ENCODE measurements at regions not wholly inside any gene's neighbourhood (a gene's known extent, or its start where the extent isn't known, plus 50 kb on each side); places are given as distances from the start of the nearest gene placed in this dataset.

- H3K79me2 ChIP-seq (ENCODE audit: insufficient read depth, low read length), result no peaks in the 10 kb centered on the region
- H2AFZ ChIP-seq (ENCODE audit: low read depth, low read length, severe bottlenecking), result no peak overlapping the region
- H3K9me2 ChIP-seq (replicated peaks; ENCODE audit: insufficient read depth, low read length), result no peaks in the 10 kb centered on the region
- TF ChIP-seq EZH2phosphoT487 (conservative IDR thresholded peaks at IDR 0.05; ENCODE audit: low read length) (no peak), CTCF (IDR thresholded peaks at IDR 0.05; ENCODE audit: insufficient read depth, low read length, poor library complexity, severe bottlenecking) (no peak)
- no peak overlapping the region for H3K4me2 ChIP-seq (ENCODE audit: low read depth, low read length, poor library complexity, severe bottlenecking)
- no peak overlapping the region for H3K27ac ChIP-seq (ENCODE audit: low read depth, low read length)
- H3K9me3 ChIP-seq (ENCODE audit: insufficient read depth, low read length), result no peaks in the 10 kb centered on the region
- no peak overlapping the region for H3K4me3 ChIP-seq (ENCODE audit: insufficient read depth, low read length, poor library complexity, severe bottlenecking)
- no peaks in the 10 kb centered on the region for H3K27me3 ChIP-seq (ENCODE audit: low read length)
- no peak overlapping the region for H3K9ac ChIP-seq (ENCODE audit: low read length)
- no peaks in the 10 kb centered on the region for H3F3A ChIP-seq (ENCODE audit: insufficient read depth)
- no peaks in the 10 kb centered on the region for H3K36me3 ChIP-seq (ENCODE audit: low read length)
- no peaks in the 10 kb centered on the region for H4K20me1 ChIP-seq (ENCODE audit: low read depth, low read length)
Observed at GRCh38 chr14:37726708-37727107, 131.3 kb downstream of the TTC6 start.

- H3K9ac ChIP-seq (ENCODE audit: low read length), result no peak overlapping the region
- no peak for TF ChIP-seq CTCF (IDR thresholded peaks at IDR 0.05; ENCODE audit: insufficient read depth, low read length, poor library complexity, severe bottlenecking)
- TF ChIP-seq EZH2phosphoT487 (conservative IDR thresholded peaks at IDR 0.05; ENCODE audit: low read length), result no peak
- H3K4me2 ChIP-seq (ENCODE audit: low read depth, low read length, poor library complexity, severe bottlenecking), result no peak overlapping the region
- no peak overlapping the region for H3K4me3 ChIP-seq (ENCODE audit: insufficient read depth, low read length, poor library complexity, severe bottlenecking)
- no peaks in the 10 kb centered on the region for H3K9me2 ChIP-seq (replicated peaks; ENCODE audit: insufficient read depth, low read length)
- H3K27ac ChIP-seq (ENCODE audit: low read depth, low read length), result no peak overlapping the region
- no peaks in the 10 kb centered on the region for H3K36me3 ChIP-seq (ENCODE audit: low read length)
- no peaks in the 10 kb centered on the region for H3K9me3 ChIP-seq (ENCODE audit: insufficient read depth, low read length)
- H2AFZ ChIP-seq (ENCODE audit: low read depth, low read length, severe bottlenecking), result no peak overlapping the region
- no peaks in the 10 kb centered on the region for H4K20me1 ChIP-seq (ENCODE audit: low read depth, low read length)
- no peaks in the 10 kb centered on the region for H3K79me2 ChIP-seq (ENCODE audit: insufficient read depth, low read length)
- H3F3A ChIP-seq (ENCODE audit: insufficient read depth), result no peaks in the 10 kb centered on the region
- no peaks in the 10 kb centered on the region for H3K27me3 ChIP-seq (ENCODE audit: low read length)
Observed at GRCh38 chr14:37729218-37729617, 133.8 kb downstream of the TTC6 start.

- no peaks in the 10 kb centered on the region for H3K9me2 ChIP-seq (replicated peaks; ENCODE audit: insufficient read depth, low read length)
- no peaks in the 10 kb centered on the region for H3K79me2 ChIP-seq (ENCODE audit: insufficient read depth, low read length)
- no peaks in the 10 kb centered on the region for H3K9me3 ChIP-seq (ENCODE audit: insufficient read depth, low read length)
- H3K27ac ChIP-seq (ENCODE audit: low read depth, low read length), result no peak overlapping the region
- no peaks in the 10 kb centered on the region for H3K27me3 ChIP-seq (ENCODE audit: low read length)
- H3F3A ChIP-seq (ENCODE audit: insufficient read depth), result no peaks in the 10 kb centered on the region
- no peak overlapping the region for H3K4me2 ChIP-seq (ENCODE audit: low read depth, low read length, poor library complexity, severe bottlenecking)
- H3K36me3 ChIP-seq (ENCODE audit: low read length), result no peaks in the 10 kb centered on the region
- no peak overlapping the region for H2AFZ ChIP-seq (ENCODE audit: low read depth, low read length, severe bottlenecking)
- H3K4me3 ChIP-seq (ENCODE audit: insufficient read depth, low read length, poor library complexity, severe bottlenecking), result no peak overlapping the region
- H3K9ac ChIP-seq (ENCODE audit: low read length), result no peak overlapping the region
- no peak for TF ChIP-seq EZH2phosphoT487 (conservative IDR thresholded peaks at IDR 0.05; ENCODE audit: low read length)
- no peak for TF ChIP-seq CTCF (IDR thresholded peaks at IDR 0.05; ENCODE audit: insufficient read depth, low read length, poor library complexity, severe bottlenecking)
- H4K20me1 ChIP-seq (ENCODE audit: low read depth, low read length), result no peaks in the 10 kb centered on the region
Observed at GRCh38 chr14:37731094-37731493, 135.7 kb downstream of the TTC6 start.
